CD14-positive monocyte (primary cell): ENCODE measurements at regions not wholly inside any gene's neighbourhood (a gene's known extent, or its start where the extent isn't known, plus 50 kb on each side); places are given as distances from the start of the nearest gene placed in this dataset.

Experiments
- DNase-seq, 3 donors: peaks; one replicate each; pipeline ENCODE4 v3.0.0-alpha.2; 2011 to 2022
- H2AFZ ChIP-seq: 2 replicates; pipeline ENCODE4 v1.6.0; 2012; ENCODE audit warnings: mild to moderate bottlenecking, low read depth, low read length, inconsistent platforms; ENCODE audit not compliant: insufficient read depth, poor library complexity, severe bottlenecking
- H3K27ac ChIP-seq, 2 donors: 1 replicate in 1 of 2; 2 replicates in 1 of 2; pipeline ENCODE4 v1.5.1; 2012 to 2013; ENCODE audit warnings: low read length in 2 of 2, control low read depth in 1 of 2, inconsistent platforms in 1 of 2, low read depth in 1 of 2, mild to moderate bottlenecking in 1 of 2
- H3K27me3 ChIP-seq, 2 donors: one replicate each; pipeline versions ENCODE4 v1.6.0 to v1.6.1; 2011 to 2013; ENCODE audit warnings: low read length in 2 of 2; ENCODE audit not compliant: control insufficient read depth in 2 of 2, insufficient read depth in 2 of 2
- H3K36me3 ChIP-seq, 2 donors: replicated peaks in 1 of 2; 1 replicate in 1 of 2; 2 replicates in 1 of 2; pipeline versions ENCODE4 v1.5.1 to v1.6.1; 2012 to 2013; ENCODE audit warnings: low read length in 2 of 2, control low read depth in 1 of 2, inconsistent platforms in 1 of 2, mild to moderate bottlenecking in 1 of 2; ENCODE audit not compliant: insufficient read depth in 2 of 2, control insufficient read depth in 1 of 2
- H3K4me1 ChIP-seq, 2 donors: 1 replicate in 1 of 2; 2 replicates in 1 of 2; pipeline versions ENCODE4 v1.5.1 to v1.6.1; 2012 to 2013; ENCODE audit warnings: low read length in 2 of 2, control low read depth in 1 of 2, inconsistent platforms in 1 of 2, mild to moderate bottlenecking in 1 of 2, moderate library complexity in 1 of 2; ENCODE audit not compliant: insufficient read depth in 2 of 2, control insufficient read depth in 1 of 2
- H3K4me2 ChIP-seq: replicated peaks from 2 replicates; pipeline ENCODE3; 2012; ENCODE audit warnings: low read length, moderate library complexity, mild to moderate bottlenecking; ENCODE audit not compliant: poor library complexity, severe bottlenecking; ENCODE audit errors: extremely low read depth
- H3K4me3 ChIP-seq, 3 experiments: fragments of 200-600 bp in 1 of 3; sonication (generic) in 1 of 3; replicated peaks in 1 of 3; 1 replicate in 2 of 3; 2 replicates in 1 of 3; pipeline ENCODE4 v1.5.1; 2011 to 2013; ENCODE audit warnings: low read length in 3 of 3, mild to moderate bottlenecking in 3 of 3, control low read depth in 2 of 3, low read depth in 2 of 3, inconsistent platforms in 1 of 3, moderate library complexity in 1 of 3
- H3K79me2 ChIP-seq: 2 replicates; pipeline ENCODE4 v1.6.0; 2012; ENCODE audit warnings: mild to moderate bottlenecking, control low read depth, inconsistent platforms, low read length, moderate library complexity; ENCODE audit not compliant: insufficient read depth
- H3K9ac ChIP-seq: 2 replicates; pipeline ENCODE4 v1.6.0; 2017; ENCODE audit warnings: low read length, mild to moderate bottlenecking; ENCODE audit not compliant: insufficient read depth, poor library complexity, severe bottlenecking
- H3K9me3 ChIP-seq, 2 donors: replicated peaks in 1 of 2; 1 replicate in 1 of 2; 2 replicates in 1 of 2; pipeline versions ENCODE4 v1.5.1 to v1.6.1; 2012 to 2013; ENCODE audit warnings: low read length in 2 of 2, control low read depth in 1 of 2; ENCODE audit not compliant: control insufficient read depth in 1 of 2, insufficient read depth in 1 of 2
- H4K20me1 ChIP-seq: 2 replicates; pipeline ENCODE4 v1.6.0; 2012; ENCODE audit warnings: mild to moderate bottlenecking, low read length, control low read depth, moderate library complexity; ENCODE audit not compliant: insufficient read depth
- H3K27ac Mint-ChIP-seq, 7 donors: one replicate each; pipeline ENCODE4 v1.8.0; 2020; ENCODE audit warnings: mild to moderate bottlenecking in 7 of 7, mixed read lengths in 7 of 7, moderate library complexity in 6 of 7, inconsistent platforms in 2 of 7
- H3K27me3 Mint-ChIP-seq, 3 donors: one replicate each; pipeline ENCODE4 v1.8.0; 2021 to 2022; ENCODE audit warnings: low read depth in 3 of 3, mild to moderate bottlenecking in 3 of 3, mixed read lengths in 3 of 3, moderate library complexity in 3 of 3, inconsistent platforms in 1 of 3
- H3K36me3 Mint-ChIP-seq, 2 donors: one replicate each; pipeline ENCODE4 v1.8.0; 2020; ENCODE audit warnings: mixed read lengths in 2 of 2, inconsistent platforms in 1 of 2, mild to moderate bottlenecking in 1 of 2
- H3K4me1 Mint-ChIP-seq: one replicate; pipeline ENCODE4 v1.8.0; 2020; ENCODE audit warnings: mild to moderate bottlenecking, mixed read lengths
- H3K4me3 Mint-ChIP-seq, 2 donors: one replicate each; pipeline ENCODE4 v1.8.0; 2020; ENCODE audit warnings: mild to moderate bottlenecking in 2 of 2, mixed read lengths in 2 of 2, moderate library complexity in 1 of 2
- H3K9me3 Mint-ChIP-seq, 7 donors: one replicate each; pipeline ENCODE4 v1.8.0; 2020 to 2022; ENCODE audit warnings: mixed read lengths in 7 of 7, mild to moderate bottlenecking in 6 of 7, moderate library complexity in 6 of 7, inconsistent platforms in 2 of 7
- CTCF ChIP-seq: fragments of 200-600 bp; IDR thresholded peaks from one replicate; pipeline ENCODE4 v1.8.0; 2022; ENCODE audit warnings: antibody characterized with exemption, mild to moderate bottlenecking
- WGBS: methylation state at CpG from one replicate; pipeline ENCODE4 v1.1.5; 2013; ENCODE audit warnings: missing lambda C conversion rate; ENCODE audit not compliant: insufficient coverage; 5-methylcytosine and 5-hydroxymethylcytosine counted together
- intact Hi-C, 2 donors: fragments of 100-400 bp; cut with micrococcal nuclease; formaldehyde crosslinking; loops; one replicate each; pipeline versions ENCODE4 v1.15.0 to v1.15.1; 2023

GRCh38 chr3:184497804-184498203, 63.8 kb upstream of the EPHB3 start:
- 100% methylated on average over 1 of the region's 2 CpGs for WGBS
- H3K79me2 ChIP-seq, result no peaks in the 10 kb centered on the region
- peaks cover 6 to 11% of the 10 kb centered on the region in 2 donors for H3K9me3 ChIP-seq
- H3K4me1 ChIP-seq, result peaks cover 52 to 56% of the 10 kb centered on the region in 2 donors
- Mint-ChIP-seq H3K27ac (peak overlapping the region; percentile 62 to 91 (median 87)), H3K9me3 (peaks cover 4 to 24% (median 7%) of the 10 kb centered on the region in 7 donors), H3K4me3 (peak overlapping the region in 1 of 2 donors; percentile 5), H3K36me3 (no peaks in the 10 kb centered on the region), H3K27me3 (peaks cover under 1 to 8% (median 6%) of the 10 kb centered on the region in 3 donors), H3K4me1 (peaks cover 63% of the 10 kb centered on the region)
- no peak for TF ChIP-seq CTCF
- intact Hi-C loops, result no loop called here
- H3K27ac ChIP-seq, result peak overlapping the region; percentile 35 to 77
- no peaks in the 10 kb centered on the region for H3K27me3 ChIP-seq
- no peaks in the 10 kb centered on the region for H4K20me1 ChIP-seq
- DNase-seq, result peak; percentile 63 to 82 (median 66)
- no peak overlapping the region for H2AFZ ChIP-seq
- H3K9ac ChIP-seq, result no peak overlapping the region
- no peak overlapping the region for H3K4me2 ChIP-seq
- H3K4me3 ChIP-seq, result peak overlapping the region in 1 of 3 experiments; percentile 32
- no peaks in the 10 kb centered on the region for H3K36me3 ChIP-seq

GRCh38 chr3:184498986-184499606, 62.5 kb upstream of the EPHB3 start:
- H3K4me1 Mint-ChIP-seq, result peaks cover 50% of the 10 kb centered on the region
- peaks cover 2 to 6% (median 6%) of the 10 kb centered on the region in 3 donors for H3K27me3 Mint-ChIP-seq

More at GRCh38 chr3:184498986-184499606, 62.5 kb upstream of the EPHB3 start:
- H3K27me3 ChIP-seq, result no peaks in the 10 kb centered on the region
- peak overlapping the region; percentile 11 for H2AFZ ChIP-seq
- peak overlapping the region in 1 of 3 experiments; percentile 25 for H3K4me3 ChIP-seq
- no peak overlapping the region for H3K9ac ChIP-seq
- Mint-ChIP-seq H3K36me3 (no peaks in the 10 kb centered on the region), H3K4me3 (peak overlapping the region in 1 of 2 donors; percentile 11), H3K27ac (peak overlapping the region in 5 of 7 donors; percentile 62 to 91 (median 87)), H3K9me3 (peaks cover 9 to 34% (median 15%) of the 10 kb centered on the region in 7 donors)
- intact Hi-C loops, result no loop called here
- H3K9me3 ChIP-seq, result peaks cover 6 to 13% of the 10 kb centered on the region in 2 donors
- TF ChIP-seq CTCF, result no peak
- WGBS, result 54% methylated on average over 11 of the region's 12 CpGs
- no peaks in the 10 kb centered on the region for H3K36me3 ChIP-seq
- H4K20me1 ChIP-seq, result no peaks in the 10 kb centered on the region
- DNase-seq, result peak; percentile 33 to 52 (median 42)
- H3K79me2 ChIP-seq, result no peaks in the 10 kb centered on the region
- peak overlapping the region in 1 of 2 donors; percentile 77 for H3K27ac ChIP-seq
- H3K4me2 ChIP-seq, result peak overlapping the region; percentile 31
- peaks cover 39 to 43% of the 10 kb centered on the region in 2 donors for H3K4me1 ChIP-seq
